HG03159 (cell line): ENCODE measurements at regions not wholly inside any gene's neighbourhood (a gene's known extent, or its start where the extent isn't known, plus 50 kb on each side); places are given as distances from the start of the nearest gene placed in this dataset.

Experiments
- ATAC-seq: cut with Tn5 transposase; IDR thresholded peaks from one replicate; pipeline ENCODE4 v1.9.1; 2021; ENCODE audit warnings: mild to moderate bottlenecking, moderate library complexity; ENCODE audit not compliant: unreplicated experiment

- ATAC-seq, result peak; percentile 66
These were observed 364.0 kb downstream of the TMA16 start for GRCh38 chr4:163858515-163858914.

- no peak for ATAC-seq
These were observed 368.6 kb downstream of the TMA16 start for GRCh38 chr4:163863082-163863481.

GRCh38 chr4:163865010-163865409, 370.5 kb downstream of the TMA16 start:
- ATAC-seq, result no peak

- peak; percentile 54 for ATAC-seq
These were observed 372.3 kb downstream of the TMA16 start for GRCh38 chr4:163866728-163867315.

- ATAC-seq, result no peak
These were observed 374.0 kb downstream of the TMA16 start for GRCh38 chr4:163868445-163868844.

GRCh38 chr4:163871078-163871477, 376.6 kb downstream of the TMA16 start:
- no peak for ATAC-seq

- ATAC-seq, result no peak
These were observed 380.8 kb downstream of the TMA16 start for GRCh38 chr4:163875327-163875726.

- ATAC-seq, result no peak
These were observed 384.0 kb downstream of the TMA16 start for GRCh38 chr4:163878336-163879121.

GRCh38 chr4:163892417-163892816, 397.9 kb downstream of the TMA16 start:
- no peak for ATAC-seq

GRCh38 chr4:163895378-163896005, 401.0 kb downstream of the TMA16 start:
- ATAC-seq, result no peak

GRCh38 chr4:163901319-163901718, 406.8 kb downstream of the TMA16 start:
- ATAC-seq, result no peak

GRCh38 chr4:163902417-163902816, 407.9 kb downstream of the TMA16 start:
- ATAC-seq, result no peak

GRCh38 chr4:163911891-163912290, 417.4 kb downstream of the TMA16 start:
- no peak for ATAC-seq

- ATAC-seq, result no peak
These were observed 419.1 kb downstream of the TMA16 start for GRCh38 chr4:163913571-163913970.

GRCh38 chr4:163915896-163916295, 421.4 kb downstream of the TMA16 start:
- ATAC-seq, result no peak

- ATAC-seq, result no peak
These were observed 425.9 kb downstream of the TMA16 start for GRCh38 chr4:163920426-163920825.

GRCh38 chr4:163922302-163922701, 427.8 kb downstream of the TMA16 start:
- no peak for ATAC-seq

- no peak for ATAC-seq
These were observed 428.6 kb downstream of the TMA16 start for GRCh38 chr4:163923092-163923491.

- ATAC-seq, result no peak
These were observed 435.6 kb downstream of the TMA16 start for GRCh38 chr4:163930086-163930485.

- ATAC-seq, result no peak
These were observed 438.0 kb downstream of the TMA16 start for GRCh38 chr4:163932504-163932903.

- no peak for ATAC-seq
These were observed 445.1 kb downstream of the TMA16 start for GRCh38 chr4:163939597-163939996.
